NCI-H510A (cell line): ENCODE measurements at regions not wholly inside any gene's neighbourhood (a gene's known extent, or its start where the extent isn't known, plus 50 kb on each side); places are given as distances from the start of the nearest gene placed in this dataset.
"Not testable (repeated sequence)": the region's sequence is repeated elsewhere in the genome, so short reads cannot be mapped to it uniquely, and the experiment has no call there.

Source experiments
- DNase-seq: peaks from one replicate; lab custom pipeline; 2025; lab: John Stamatoyannopoulos, UW

- DNase-seq, result no peak
Observed at GRCh38 chr16:66049865-66050264, 316.6 kb upstream of the CDH5 start.

DNA sequence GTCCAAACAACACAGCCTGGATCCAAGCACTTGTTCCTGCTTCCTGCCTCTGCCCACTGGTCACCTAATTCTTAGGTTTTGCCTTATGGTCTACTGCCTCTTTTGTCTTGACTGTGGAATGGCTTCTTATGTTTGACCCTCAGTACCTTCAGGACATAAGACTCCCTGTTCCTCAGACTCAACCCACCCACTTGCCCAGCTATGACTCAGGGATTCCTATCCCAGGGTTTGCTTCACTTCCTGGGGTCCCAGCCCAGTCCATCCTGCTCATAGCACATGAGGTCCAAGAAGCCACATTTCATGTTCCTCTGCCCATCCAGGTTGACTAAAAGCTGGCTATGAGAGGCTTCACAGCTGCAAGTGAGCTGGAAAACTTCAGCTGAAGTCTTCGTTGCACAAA, 320.9 kb upstream of the CDH5 start:
- no peak for DNase-seq

- DNase-seq, result no peak
Observed at GRCh38 chr16:66044556-66044955, 321.9 kb upstream of the CDH5 start.

DNA sequence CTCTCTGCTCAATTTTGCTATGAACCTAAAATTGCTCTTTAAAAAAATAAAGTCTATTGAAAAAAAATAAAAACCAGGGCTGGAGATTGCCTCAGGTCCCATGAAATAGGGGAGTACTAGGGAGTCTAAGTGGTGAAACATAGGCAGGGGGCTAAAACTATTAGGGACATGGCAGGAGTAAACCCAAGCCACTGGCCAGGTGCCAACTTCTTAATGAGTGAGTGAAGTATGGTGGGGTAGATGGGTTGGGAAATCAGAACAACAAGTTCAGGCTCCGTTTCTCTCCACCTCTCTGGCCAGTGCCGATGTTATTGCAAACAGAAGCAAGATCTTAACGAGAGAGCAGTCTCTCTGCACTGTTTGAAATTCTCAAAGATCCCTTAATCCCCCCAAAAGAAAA, 322.4 kb upstream of the CDH5 start:
- DNase-seq, result no peak

GRCh38 chr16:66043326-66043725, 323.2 kb upstream of the CDH5 start:
- DNase-seq, result no peak

- no peak for DNase-seq
Observed at GRCh38 chr16:66042341-66042740, 324.1 kb upstream of the CDH5 start.

GRCh38 chr16:66041907-66042306, 324.6 kb upstream of the CDH5 start:
- DNase-seq, result no peak

DNA sequence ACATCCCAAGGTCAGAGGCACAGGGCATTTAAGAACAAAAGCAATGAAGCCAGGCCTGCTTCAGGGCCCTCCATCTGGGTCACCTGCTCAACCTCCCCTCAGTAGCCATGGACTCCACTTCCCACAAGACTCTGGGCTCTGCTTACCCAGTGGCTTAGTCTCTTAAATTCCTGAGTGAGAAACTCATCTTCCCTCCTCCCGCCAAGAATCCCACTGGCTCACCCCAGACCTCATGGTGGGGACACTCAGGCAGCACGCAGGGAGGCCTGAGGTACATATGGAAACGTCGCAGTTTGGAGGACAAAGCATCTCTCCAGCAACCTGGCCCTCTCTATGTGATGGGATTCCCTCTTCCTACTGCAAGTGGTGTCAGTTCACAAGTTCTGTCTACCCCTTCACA, 326.7 kb upstream of the CDH5 start:
- DNase-seq, result no peak

GRCh38 chr16:66036793-66037715, 329.4 kb upstream of the CDH5 start:
- DNase-seq, result no peak

DNA sequence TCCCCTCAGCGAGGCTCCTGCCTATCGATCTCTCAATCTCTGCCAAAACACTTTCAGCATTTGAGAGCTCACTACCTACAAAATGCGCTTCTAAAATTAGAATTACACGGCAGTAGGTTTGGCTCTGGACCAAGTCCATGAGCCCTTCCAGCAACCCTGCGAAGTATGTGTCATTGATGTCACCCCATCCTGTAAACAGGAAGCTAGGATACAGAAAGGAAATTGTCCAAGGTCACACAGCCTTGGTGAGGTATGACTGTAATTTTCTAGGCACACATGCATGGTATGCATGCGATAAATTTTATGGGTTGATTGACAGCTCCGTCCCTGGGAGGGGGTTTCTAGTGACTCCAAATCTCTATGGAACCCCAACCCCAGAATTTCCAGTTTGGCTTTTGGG, 330.3 kb upstream of the CDH5 start:
- no peak for DNase-seq

GRCh38 chr16:66035096-66035495, 331.4 kb upstream of the CDH5 start:
- no peak for DNase-seq

DNA sequence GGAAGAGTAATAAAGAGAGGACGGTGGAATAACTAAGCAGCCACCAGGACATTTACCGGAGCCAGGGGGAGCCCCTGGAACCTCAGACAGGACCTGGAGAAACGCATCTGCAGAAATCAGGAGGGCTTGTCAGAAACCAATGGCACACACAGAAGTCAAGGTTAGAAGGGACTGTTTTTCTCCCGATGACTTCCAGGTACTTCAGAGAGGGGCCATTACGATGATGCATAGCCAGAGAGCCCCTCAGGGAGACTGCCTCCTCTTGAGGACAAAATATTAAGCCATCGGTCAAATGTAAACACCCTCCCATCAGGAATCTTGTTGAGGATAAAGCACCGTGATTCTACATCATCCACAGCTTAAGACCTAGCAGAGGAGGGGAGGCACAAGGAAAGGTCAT, 333.6 kb upstream of the CDH5 start:
- DNase-seq, result no peak

- DNase-seq, result no peak
Observed at GRCh38 chr16:66030036-66030435, 336.5 kb upstream of the CDH5 start.

GRCh38 chr16:66028510-66029216, 337.8 kb upstream of the CDH5 start:
- no peak for DNase-seq

DNA sequence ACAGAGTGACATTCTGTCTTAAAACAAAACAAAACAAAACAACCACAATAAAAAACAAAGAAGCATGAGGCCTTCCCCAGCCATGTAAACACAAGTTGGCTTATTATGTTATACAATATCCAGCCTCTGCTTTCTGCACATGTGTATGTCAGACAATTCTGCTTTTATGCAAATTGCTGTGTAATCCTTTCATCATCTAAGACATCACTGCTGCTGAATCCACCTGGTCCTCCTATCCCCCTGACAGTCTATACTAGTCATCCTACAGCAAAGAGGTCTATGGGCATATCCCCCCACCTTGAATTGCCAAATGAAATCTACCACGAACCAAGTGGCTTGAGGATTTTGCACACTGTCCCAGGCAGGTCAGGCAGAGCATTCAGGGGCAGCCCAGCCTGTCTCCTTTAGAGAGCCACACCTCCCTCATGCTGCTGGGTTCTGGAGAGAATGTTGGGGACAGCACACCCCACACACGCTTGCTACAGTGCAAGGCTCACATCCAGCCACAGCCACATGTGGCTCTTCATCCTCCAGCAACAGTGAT, 339.6 kb upstream of the CDH5 start:
- no peak for DNase-seq

DNA sequence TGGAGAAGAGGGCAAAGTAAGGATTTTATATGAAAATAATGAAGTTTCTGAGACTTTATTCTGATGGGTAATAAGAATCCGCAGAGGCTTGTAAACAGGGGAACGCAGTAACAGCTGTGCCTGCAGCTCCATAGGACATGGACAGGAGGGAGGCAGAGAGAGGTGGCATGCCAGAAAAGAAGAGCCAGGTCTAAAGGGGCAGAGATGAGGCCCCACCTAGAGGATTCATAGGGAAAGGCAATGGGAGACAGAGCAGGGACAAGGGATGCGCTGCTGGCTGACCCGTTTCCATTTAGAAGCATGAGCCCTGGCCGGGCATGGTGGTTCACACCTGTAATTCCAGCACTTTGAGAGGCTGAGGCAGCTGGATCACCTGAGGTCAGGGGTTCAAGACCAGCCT, 340.3 kb upstream of the CDH5 start:
- peak; percentile 40 for DNase-seq

- no peak for DNase-seq
Observed at GRCh38 chr16:66025751-66026150, 340.7 kb upstream of the CDH5 start.

GRCh38 chr16:66024567-66024966, 341.9 kb upstream of the CDH5 start:
- DNase-seq, result not testable (repeated sequence)

GRCh38 chr16:66023481-66023880, 343.0 kb upstream of the CDH5 start:
- DNase-seq, result no peak

- no peak for DNase-seq
Observed at GRCh38 chr16:66020642-66021041, 345.8 kb upstream of the CDH5 start.

GRCh38 chr16:66020046-66020445, 346.4 kb upstream of the CDH5 start:
- no peak for DNase-seq

DNA sequence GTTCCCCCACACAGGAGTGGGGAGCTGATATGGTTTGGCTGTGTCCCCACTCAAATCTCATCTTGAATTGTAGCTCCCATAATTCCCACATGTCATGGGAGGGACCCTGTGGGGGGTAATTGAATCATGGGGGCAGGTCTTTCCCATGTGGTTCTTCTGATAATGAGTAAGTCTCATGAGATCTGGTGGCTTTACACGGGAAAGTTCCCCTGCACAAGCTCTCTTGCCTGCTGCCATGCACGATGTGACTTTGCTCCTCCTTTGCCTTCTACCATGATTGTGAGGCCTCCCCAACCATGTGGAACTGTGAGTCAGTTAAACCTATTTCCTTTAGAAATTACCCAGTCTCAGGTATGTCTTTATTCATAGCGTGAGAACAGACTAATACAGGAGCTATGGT, 347.0 kb upstream of the CDH5 start:
- not testable (repeated sequence) for DNase-seq

DNA sequence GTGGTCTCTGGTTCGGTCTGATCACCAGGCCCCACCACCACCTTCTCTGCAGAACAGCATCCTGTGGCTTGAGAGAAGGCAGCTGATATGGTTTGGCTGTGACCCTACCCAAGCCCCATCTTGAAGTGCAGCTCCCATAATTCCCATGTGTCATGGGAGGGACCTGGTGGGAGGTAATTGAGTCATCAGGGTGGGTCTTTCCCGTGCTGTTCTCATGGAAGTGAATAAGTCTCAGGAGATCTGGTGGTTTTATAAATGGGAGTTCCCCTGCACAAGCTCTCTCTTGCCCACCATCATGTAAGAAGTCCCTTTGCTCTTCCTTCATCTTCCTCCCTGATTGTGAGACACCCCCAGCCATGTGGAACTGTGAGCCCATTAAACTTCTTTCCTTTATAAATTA, 352.3 kb upstream of the CDH5 start:
- DNase-seq, result no peak
